OCI-LY3 (cell line): ENCODE measurements at regions not wholly inside any gene's neighbourhood (a gene's known extent, or its start where the extent isn't known, plus 50 kb on each side); places are given as distances from the start of the nearest gene placed in this dataset.

Experiments used
- H2AFZ ChIP-seq: fragments of 200-600, 300-600 bp; shearing (Covaris generic); 2 replicates; pipeline ENCODE4 v1.6.0; 2014; ENCODE audit warnings: antibody characterized with exemption, low read depth, low read length
- H3K27ac ChIP-seq: fragments of 200-600, 300-600 bp; sonication (generic); 2 replicates; pipeline ENCODE4 v1.5.1; 2014; ENCODE audit warnings: mild to moderate bottlenecking, low read length, moderate library complexity, mixed read lengths
- H3K27me3 ChIP-seq: fragments of 200-600, 300-600 bp; sonication (generic); 2 replicates; pipeline ENCODE4 v1.6.1; 2014; ENCODE audit warnings: low read depth, low read length, mixed read lengths
- H3K36me3 ChIP-seq: fragments of 200-600, 300-600 bp; sonication (generic); replicated peaks from 2 replicates; pipeline ENCODE3; 2014; ENCODE audit warnings: low read depth, low read length, mixed read lengths
- H3K4me1 ChIP-seq: fragments of 300-600, 200-600 bp; sonication (generic); 2 replicates; pipeline ENCODE4 v1.6.1; 2014; ENCODE audit warnings: low read length, mixed read lengths
- H3K4me2 ChIP-seq: fragments of 200-600, 300-600 bp; sonication (generic); 2 replicates; pipeline ENCODE4 v1.6.1; 2014; ENCODE audit warnings: low read length, mixed read lengths
- H3K4me3 ChIP-seq: fragments of 300-600, 200-600 bp; sonication (generic); 2 replicates; pipeline ENCODE4 v1.5.1; 2014; ENCODE audit warnings: antibody characterized with exemption, mild to moderate bottlenecking, low read length, moderate library complexity
- H3K79me2 ChIP-seq: fragments of 300-600, 200-600 bp; shearing (Covaris generic); 2 replicates; pipeline ENCODE4 v1.6.1; 2014; ENCODE audit warnings: mild to moderate bottlenecking, low read length, mixed read lengths
- H3K9ac ChIP-seq: fragments of 300-600, 200-600 bp; shearing (Covaris generic); 2 replicates; pipeline ENCODE4 v1.6.0; 2014; ENCODE audit warnings: mild to moderate bottlenecking, low read length, moderate library complexity
- H3K9me3 ChIP-seq: fragments of 200-600, 300-600 bp; shearing (Covaris generic); 2 replicates; pipeline ENCODE4 v1.6.1; 2014; ENCODE audit warnings: low read length, mixed read lengths; ENCODE audit not compliant: insufficient read depth
- H4K20me1 ChIP-seq: fragments of 200-600, 300-600 bp; sonication (generic); 2 replicates; pipeline ENCODE4 v1.6.1; 2016; ENCODE audit warnings: low read length, mixed read lengths; ENCODE audit not compliant: insufficient read depth
- CTCF ChIP-seq: fragments of 200-600, 300-600 bp; sonication (generic); IDR thresholded peaks from 2 replicates; pipeline ENCODE4 v1.5.1; 2014; ENCODE audit warnings: antibody characterized with exemption, low read length, low read depth
- EZH2phosphoT487 ChIP-seq: fragments of 200-600 bp; shearing (Covaris generic); IDR thresholded peaks from 2 replicates; pipeline ENCODE4 v1.6.1; 2018; ENCODE audit warnings: antibody characterized with exemption, mixed run types, low read depth

DNA sequence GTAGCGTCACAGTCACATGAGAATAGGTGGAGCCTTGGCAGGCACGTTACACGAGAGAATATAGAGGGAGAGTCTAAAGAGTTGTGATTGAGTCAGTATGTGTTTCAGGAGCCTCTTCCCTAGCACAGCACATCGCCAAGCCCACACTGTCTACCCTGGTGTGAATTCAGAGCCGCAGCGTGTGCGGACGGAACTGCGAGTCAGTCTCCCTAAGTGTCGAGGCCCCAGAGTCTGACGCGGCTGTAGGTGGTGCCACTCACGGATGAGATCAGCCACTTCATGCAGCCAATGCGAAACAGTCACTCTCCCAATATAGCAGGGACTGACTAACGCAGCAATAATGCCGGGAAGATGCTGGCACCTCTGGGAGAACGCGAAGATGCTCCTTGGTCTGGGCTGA, 587.3 kb upstream of the ID2 start:
- H3K4me3 ChIP-seq, result no peak overlapping the region
- no peak overlapping the region for H3K4me2 ChIP-seq

GRCh38 chr2:8095978-8096377, 585.9 kb upstream of the ID2 start:
- no peak for TF ChIP-seq EZH2phosphoT487
- no peak for TF ChIP-seq CTCF
- Histone ChIP-seq H3K36me3 (no peaks in the 10 kb centered on the region), H3K4me3 (no peak overlapping the region)

More for the DNA sequence above, 587.3 kb upstream of the ID2 start:
- Histone ChIP-seq H3K27ac (no peak overlapping the region), H3K9me3 (no peaks in the 10 kb centered on the region), H3K36me3 (no peaks in the 10 kb centered on the region), H4K20me1 (no peaks in the 10 kb centered on the region), H2AFZ (no peak overlapping the region), H3K27me3 (no peaks in the 10 kb centered on the region), H3K9ac (no peak overlapping the region), H3K79me2 (no peaks in the 10 kb centered on the region), H3K4me1 (peaks cover 10% of the 10 kb centered on the region)
- TF ChIP-seq EZH2phosphoT487 (no peak), CTCF (no peak)

GRCh38 chr2:8096484-8096883, 585.4 kb upstream of the ID2 start:
- no peak overlapping the region for H3K27ac ChIP-seq
- H3K9ac ChIP-seq, result no peak overlapping the region
- H3K27me3 ChIP-seq, result no peaks in the 10 kb centered on the region
- H3K4me2 ChIP-seq, result no peak overlapping the region
- no peaks in the 10 kb centered on the region; the same call in 1 of the 2 replicates for H3K4me1 ChIP-seq
- no peaks in the 10 kb centered on the region for H4K20me1 ChIP-seq
- H3K9me3 ChIP-seq, result no peaks in the 10 kb centered on the region
- TF ChIP-seq CTCF (no peak), EZH2phosphoT487 (no peak)
- no peak overlapping the region for H2AFZ ChIP-seq
- H3K4me3 ChIP-seq, result no peak overlapping the region
- H3K36me3 ChIP-seq, result no peaks in the 10 kb centered on the region
- no peaks in the 10 kb centered on the region for H3K79me2 ChIP-seq

More at GRCh38 chr2:8095978-8096377, 585.9 kb upstream of the ID2 start:
- Histone ChIP-seq H3K79me2 (no peaks in the 10 kb centered on the region), H3K27me3 (no peaks in the 10 kb centered on the region), H3K27ac (no peak overlapping the region), H3K9me3 (no peaks in the 10 kb centered on the region), H3K4me2 (no peak overlapping the region), H3K4me1 (peaks cover 5% of the 10 kb centered on the region), H4K20me1 (no peaks in the 10 kb centered on the region), H3K9ac (no peak overlapping the region), H2AFZ (no peak overlapping the region)

DNA sequence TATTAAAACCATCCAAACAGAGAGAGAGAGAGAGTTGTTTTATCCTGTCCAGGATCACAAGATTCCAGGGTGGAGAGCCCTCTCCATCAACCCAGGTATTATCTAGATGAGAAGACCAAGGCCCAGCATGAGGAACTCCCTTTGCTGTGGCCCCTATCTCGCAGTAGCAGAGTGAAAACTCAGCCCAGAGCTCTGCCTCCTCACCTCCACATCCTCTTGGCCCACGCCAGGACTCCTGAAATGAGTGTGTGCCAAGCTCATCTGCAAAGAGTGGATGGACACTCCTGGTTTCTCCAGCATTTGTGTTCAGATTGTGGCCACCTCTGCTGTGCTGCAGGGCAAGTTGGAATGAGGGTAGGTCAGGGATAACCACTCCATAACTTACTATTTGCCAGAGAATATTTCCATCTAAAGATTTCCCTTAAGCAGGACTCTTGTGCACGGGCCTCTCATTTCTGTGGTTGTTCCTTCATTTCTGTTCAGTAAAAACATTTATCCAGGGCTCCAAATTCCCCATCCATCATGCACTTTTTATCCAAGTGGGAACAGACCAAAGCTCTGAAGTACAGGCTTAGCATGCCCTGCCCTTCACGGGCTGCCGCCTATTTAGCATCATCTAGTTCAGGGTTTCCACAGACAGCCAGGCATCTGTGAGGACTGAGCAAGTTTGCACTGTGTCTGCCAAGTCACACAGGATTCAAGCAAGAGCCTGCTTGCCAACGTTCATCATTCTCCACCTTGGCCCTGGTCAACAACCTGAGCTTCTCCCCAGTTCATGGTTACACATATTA, 583.2 kb upstream of the ID2 start:
- TF ChIP-seq EZH2phosphoT487, result no peak
- TF ChIP-seq CTCF, result no peak
- H3K36me3 ChIP-seq, result no peaks in the 10 kb centered on the region
- H3K4me3 ChIP-seq, result no peak overlapping the region
- H3K27me3 ChIP-seq, result no peaks in the 10 kb centered on the region
- H4K20me1 ChIP-seq, result no peaks in the 10 kb centered on the region
- no peak overlapping the region for H3K9ac ChIP-seq
- no peak overlapping the region for H3K27ac ChIP-seq
- no peaks in the 10 kb centered on the region for H3K79me2 ChIP-seq
- H3K4me1 ChIP-seq, result no peaks in the 10 kb centered on the region
- H3K4me2 ChIP-seq, result no peak overlapping the region
- no peaks in the 10 kb centered on the region for H3K9me3 ChIP-seq
- no peak overlapping the region for H2AFZ ChIP-seq
